Dedifferentiated amniotic fluid mesenchymal stem cell (primary cell): ENCODE measurements at regions not wholly inside any gene's neighbourhood (a gene's known extent, or its start where the extent isn't known, plus 50 kb on each side); places are given as distances from the start of the nearest gene placed in this dataset.
"Not testable (repeated sequence)": the region's sequence is repeated elsewhere in the genome, so short reads cannot be mapped to it uniquely, and the experiment has no call there.

Experiments
- DNase-seq: peaks from one replicate; pipeline ENCODE4 v3.0.0-alpha.2; 2016; ENCODE audit errors: extremely low spot score

- DNase-seq, result no peak
Observed at GRCh38 chr3:40753291-40753770, 228.6 kb downstream of the ZNF621 start.

- DNase-seq, result no peak
Observed at GRCh38 chr3:40753951-40754350, 229.2 kb downstream of the ZNF621 start.

- DNase-seq, result no peak
Observed at GRCh38 chr3:40754994-40755393, 230.2 kb downstream of the ZNF621 start.

- no peak for DNase-seq
Observed at GRCh38 chr3:40756500-40756899, 231.7 kb downstream of the ZNF621 start.

- DNase-seq, result not testable (repeated sequence)
Observed at GRCh38 chr3:40762771-40763170, 238.0 kb downstream of the ZNF621 start.

- DNase-seq, result no peak
Observed at GRCh38 chr3:40763807-40764206, 239.0 kb downstream of the ZNF621 start.

- DNase-seq, result no peak
Observed at GRCh38 chr3:40764747-40765146, 240.0 kb downstream of the ZNF621 start.

- DNase-seq, result no peak
Observed at GRCh38 chr3:40765884-40766283, 241.1 kb downstream of the ZNF621 start.

- no peak for DNase-seq
Observed at GRCh38 chr3:40766396-40766795, 241.6 kb downstream of the ZNF621 start.

- no peak for DNase-seq
Observed at GRCh38 chr3:40768046-40768445, 243.3 kb downstream of the ZNF621 start.

GRCh38 chr3:40768536-40768935, 243.8 kb downstream of the ZNF621 start:
- DNase-seq, result no peak

- no peak for DNase-seq
Observed at GRCh38 chr3:40770061-40770460, 245.3 kb downstream of the ZNF621 start.

- DNase-seq, result no peak
Observed at GRCh38 chr3:40771112-40771511, 246.4 kb downstream of the ZNF621 start.

GRCh38 chr3:40779039-40779438, 254.3 kb downstream of the ZNF621 start:
- no peak for DNase-seq

- DNase-seq, result no peak
Observed at GRCh38 chr3:40780291-40780924, 255.6 kb downstream of the ZNF621 start.

- DNase-seq, result no peak
Observed at GRCh38 chr3:40780925-40781406, 256.2 kb downstream of the ZNF621 start.

GRCh38 chr3:40782111-40782721, 257.5 kb downstream of the ZNF621 start:
- no peak for DNase-seq

GRCh38 chr3:40790746-40791145, 266.0 kb downstream of the ZNF621 start:
- no peak for DNase-seq

GRCh38 chr3:40793730-40794129, 269.0 kb downstream of the ZNF621 start:
- no peak for DNase-seq

- no peak for DNase-seq
Observed at GRCh38 chr3:40800343-40800742, 275.6 kb downstream of the ZNF621 start.

GRCh38 chr3:40801284-40801741, 276.6 kb downstream of the ZNF621 start:
- DNase-seq, result no peak

- DNase-seq, result no peak
Observed at GRCh38 chr3:40803311-40803710, 278.6 kb downstream of the ZNF621 start.

- no peak for DNase-seq
Observed at GRCh38 chr3:40805456-40805855, 280.7 kb downstream of the ZNF621 start.
